NCI-H748 (cell line): ENCODE measurements at regions not wholly inside any gene's neighbourhood (a gene's known extent, or its start where the extent isn't known, plus 50 kb on each side); places are given as distances from the start of the nearest gene placed in this dataset.
A peak's percentile ranks its signal among the peaks of the same experiment; 100 is the strongest.
"Not testable (repeated sequence)": the region's sequence is repeated elsewhere in the genome, so short reads cannot be mapped to it uniquely, and the experiment has no call there.

Source experiments
- DNase-seq: peaks from one replicate; lab custom pipeline; 2025; ENCODE audit not compliant: unreplicated experiment; lab: John Stamatoyannopoulos, UW

DNA sequence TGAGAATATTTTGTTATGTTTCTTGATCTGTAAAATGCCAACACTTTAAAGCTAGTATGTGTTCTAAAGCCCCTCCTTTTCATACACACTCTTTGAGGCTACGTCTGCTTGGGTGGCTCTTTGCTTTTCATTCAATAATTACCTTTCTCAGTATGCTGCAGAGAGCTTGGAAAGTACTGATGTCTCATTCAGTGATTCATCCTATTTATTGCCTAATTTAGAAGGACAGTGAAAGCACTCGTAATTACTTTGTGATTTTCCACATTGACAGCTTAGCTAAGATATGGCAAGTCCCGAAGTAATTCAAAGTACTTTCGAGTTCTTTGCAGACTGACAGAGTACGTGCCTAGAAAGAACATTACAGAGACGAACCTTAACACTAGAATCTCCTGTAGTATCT is 57.2 kb downstream of the BMP15 start:
- no peak for DNase-seq

DNA sequence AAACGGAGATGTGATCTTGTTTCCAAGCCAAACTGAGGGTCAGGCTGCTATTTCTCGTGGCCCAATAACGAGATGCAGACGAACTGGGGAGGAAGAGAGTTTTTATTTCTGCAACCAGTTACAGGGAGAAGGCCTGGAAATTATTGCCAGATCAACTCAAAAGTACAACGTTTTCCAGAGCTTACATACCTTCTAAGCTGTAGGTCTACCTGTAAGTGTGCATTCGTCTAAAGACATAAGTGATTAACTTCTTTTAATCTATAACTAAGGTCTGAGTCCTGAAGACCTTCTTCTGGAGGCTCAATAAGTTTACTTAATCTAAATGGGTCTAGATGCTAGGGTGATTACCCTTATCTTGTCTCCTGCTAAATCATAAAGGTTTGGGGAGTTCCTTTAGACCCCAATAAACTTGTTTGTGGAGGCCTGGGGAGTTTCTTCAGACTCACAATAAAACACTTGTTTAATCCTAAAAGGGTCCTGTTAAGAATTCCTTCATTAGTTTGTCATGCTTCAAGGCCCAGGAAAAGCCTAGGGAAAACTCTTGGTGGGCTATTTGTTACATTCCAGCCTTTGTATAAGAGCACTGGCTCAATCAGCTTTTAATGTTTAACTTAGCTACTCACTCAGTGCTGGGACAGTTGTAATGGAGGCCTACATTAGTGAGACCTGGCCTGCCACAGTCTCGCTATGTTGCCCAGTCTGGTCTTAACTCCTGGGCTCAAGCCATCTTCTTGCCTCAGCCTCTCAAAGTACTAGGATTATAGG is 58.5 kb downstream of the BMP15 start:
- DNase-seq = not testable (repeated sequence)

DNA sequence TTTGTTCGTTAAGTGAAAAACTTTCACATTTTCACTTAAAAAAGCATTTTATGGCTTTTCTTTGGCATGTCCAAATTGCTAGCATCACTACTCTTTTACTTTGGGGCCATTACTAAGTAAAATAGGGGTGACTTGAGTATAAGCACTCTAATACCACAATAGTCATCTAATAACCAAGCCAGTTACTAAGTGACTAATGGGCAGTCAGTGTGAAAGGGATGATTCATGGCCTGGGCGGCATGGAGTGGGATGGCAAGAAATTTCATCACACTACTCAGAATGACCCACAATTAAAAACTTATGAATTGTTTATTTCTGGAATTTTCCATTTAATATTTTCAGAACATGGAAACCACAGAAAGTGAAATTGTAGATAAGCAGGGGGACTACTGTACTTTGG is 60.9 kb downstream of the BMP15 start:
- no peak for DNase-seq

DNA sequence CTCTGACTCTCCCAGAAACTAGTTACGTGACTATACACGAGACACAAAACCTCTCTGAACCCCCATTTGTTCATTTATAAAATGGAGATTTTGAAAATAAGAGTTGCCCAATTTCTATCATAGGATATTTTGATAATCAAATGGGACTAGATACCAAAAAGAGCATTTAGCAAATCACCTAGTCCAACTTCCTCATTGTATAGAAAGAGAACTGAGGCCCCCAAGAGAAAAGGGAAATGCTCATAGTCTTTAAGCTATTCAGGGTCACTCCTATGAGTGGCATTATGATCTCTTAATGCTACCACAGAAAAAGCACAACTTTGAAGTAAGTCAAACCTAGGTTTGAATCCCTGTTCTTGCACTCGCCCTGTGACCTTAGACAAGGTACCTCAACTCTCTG is 62.7 kb downstream of the BMP15 start:
- no peak for DNase-seq

DNA sequence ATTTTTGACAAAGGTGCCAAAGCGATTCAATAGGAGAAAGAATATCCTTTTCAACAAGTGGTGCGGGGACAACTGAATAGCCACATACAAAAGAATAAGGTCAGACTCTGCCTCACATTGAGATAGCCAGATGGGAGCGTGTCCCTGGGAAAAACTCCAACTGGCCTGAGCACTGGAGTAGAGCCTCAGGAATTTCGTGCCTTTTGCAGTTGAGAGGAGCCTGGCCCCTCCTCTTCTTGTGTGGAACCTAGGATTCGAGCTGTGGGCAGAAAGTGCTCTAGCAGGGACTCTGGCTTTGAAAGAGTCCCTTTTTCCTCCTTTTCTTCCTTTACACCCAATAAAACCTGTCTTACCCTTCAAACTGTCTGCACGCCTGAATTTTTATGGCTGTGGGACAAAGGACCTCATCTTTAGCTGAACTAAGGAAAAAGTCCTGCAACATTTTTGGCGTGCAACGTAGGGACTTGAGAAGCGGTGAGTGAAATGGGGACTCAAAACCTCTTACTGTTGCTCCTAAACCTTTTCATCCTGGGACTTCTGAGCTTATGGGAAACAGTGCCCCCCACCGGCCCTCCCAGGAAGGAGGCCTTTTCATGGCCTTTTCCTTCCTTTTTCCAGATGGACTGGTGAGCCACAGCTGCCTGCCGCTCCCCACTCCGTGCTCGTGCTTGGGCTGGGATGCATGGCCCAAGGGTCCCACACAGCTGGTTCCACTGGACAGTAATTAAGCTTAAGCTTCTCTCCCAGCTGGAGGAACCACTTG is 68.6 kb downstream of the BMP15 start:
- no peak for DNase-seq

DNA sequence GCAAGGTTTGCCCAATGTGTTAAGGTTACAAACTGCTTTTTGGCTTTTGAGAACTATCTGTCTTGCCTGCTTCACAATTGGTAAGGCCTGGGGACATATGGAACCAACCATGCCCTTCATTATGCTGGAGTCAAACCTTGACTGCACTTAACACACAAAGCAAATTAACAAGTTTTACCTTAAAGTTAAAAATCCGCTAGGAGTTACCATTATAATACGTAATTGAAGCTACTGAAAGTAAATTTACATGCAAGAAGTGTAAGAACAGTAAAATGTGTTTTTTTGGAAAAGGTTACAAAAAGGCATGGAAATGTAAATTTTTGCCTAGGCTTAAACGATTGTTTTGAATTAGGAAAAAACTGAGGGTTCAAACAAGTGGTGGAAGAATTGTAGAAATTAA is 69.7 kb downstream of the BMP15 start:
- DNase-seq = no peak

DNA sequence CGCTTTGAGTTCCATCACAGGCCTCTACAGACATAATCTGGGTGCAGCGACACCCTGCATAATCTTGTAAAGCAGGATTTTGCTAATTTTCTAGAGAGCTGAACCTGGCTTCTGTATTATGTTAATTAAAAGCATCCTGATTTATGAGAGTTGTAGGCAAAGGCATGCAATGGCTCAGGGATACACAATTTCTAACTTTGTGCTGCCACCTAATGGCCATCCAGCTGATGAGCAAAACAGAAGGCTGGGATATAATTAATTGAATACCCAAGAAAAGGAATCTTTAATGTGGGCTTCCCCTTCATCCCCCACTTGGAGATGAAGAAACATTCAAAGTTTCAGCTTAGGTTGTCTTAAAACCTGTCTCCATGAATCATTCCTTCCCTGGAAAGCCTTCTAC is 78.1 kb downstream of the BMP15 start:
- peak; percentile 3 for DNase-seq

DNA sequence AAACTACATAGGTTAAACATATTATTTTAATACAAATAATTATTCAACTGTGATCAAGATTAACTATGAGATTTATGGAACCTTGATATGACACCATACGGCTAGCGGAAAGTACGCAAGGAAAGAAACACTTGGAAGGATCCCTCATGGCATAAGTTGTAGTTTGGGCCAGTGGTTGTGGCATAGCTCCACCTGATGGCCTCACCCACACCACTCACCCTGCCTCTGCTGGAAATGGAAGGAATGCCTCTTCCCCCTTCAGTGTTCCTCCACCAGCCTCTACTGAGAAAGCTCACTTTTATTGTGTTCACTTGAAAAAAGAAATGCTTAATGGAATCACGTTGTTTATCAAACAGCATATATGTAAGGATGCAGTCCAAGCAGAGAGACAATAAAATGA is 86.4 kb downstream of the BMP15 start:
- no peak for DNase-seq

DNA sequence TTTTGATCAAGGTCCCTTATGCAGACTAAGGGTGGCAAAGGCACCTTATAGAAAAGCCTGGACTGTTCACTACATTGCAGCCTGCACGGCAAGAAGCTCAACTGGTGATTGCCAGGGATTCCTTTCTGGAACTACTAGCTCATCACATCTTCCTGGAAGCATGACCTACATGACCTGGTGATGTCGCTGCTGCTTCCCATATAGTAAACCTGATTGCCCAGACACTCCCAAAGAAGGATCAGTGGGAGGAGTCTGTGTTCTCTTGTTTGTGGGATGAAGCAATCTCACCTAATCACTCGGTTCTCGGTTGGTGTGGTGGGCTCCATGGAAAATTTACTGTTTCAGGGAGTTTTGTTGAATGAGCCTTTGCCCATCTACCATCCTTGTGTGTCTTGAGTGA is 89.8 kb downstream of the BMP15 start:
- DNase-seq = not testable (repeated sequence)

DNA sequence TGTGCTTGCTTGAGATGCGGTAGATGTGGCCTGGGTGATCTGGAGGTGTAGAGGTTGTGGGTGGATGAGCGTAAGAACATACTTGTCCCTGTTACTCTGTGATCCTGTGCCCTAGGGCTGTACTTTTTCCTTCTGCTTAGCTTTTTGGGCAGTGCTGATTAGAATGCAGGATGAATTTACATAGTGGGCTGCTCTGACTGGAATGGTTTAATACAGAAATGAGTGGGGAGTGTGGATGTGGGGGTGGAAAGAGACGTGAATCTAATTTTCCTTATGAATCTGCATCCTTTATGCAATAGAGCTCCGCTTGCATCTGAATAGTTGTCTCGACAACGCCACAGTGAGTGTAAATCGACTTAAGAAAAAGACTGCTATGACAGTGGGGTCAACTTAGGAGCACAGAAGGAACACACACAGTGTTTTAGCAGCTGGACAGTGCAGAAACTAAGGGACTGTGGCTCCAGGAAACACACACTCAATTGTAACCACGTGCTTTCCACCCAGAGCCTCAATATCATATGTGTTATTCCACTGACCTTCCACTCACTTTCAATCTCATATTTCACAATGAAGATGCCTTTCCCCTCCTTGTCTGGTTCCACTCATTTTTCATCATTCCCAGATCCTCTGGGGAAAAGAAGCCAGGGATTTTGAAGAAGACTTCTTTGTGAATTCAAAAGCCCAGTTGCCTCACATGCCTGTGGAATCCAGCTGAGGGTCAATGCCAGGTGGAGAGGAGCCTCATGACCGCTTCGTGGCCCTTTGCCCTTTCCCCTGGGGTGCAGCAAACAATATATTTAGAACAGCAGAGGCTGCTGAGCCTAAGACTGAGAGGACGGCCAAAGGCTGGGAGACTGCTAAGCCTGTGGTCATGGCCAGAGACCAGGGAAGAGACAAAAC is 91.4 kb downstream of the BMP15 start:
- not testable (repeated sequence) for DNase-seq

DNA sequence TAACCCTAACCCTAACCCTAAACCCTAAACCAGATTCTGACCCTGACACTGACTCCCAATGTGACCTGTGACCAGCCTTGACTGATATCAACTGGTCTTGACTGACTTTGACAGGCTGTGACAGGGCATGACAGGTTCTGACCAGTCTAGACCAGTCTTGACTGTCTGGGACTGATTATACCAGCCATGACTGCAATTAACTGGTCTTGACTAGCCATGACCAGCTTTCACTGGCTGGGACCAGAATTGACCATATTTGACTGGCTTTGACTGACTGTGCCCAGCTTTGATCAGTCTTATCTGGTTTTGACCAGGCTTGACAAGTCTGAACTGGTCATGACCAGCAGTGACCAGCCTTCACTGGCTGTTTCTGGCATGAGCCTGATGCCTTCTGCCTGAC is 95.5 kb downstream of the BMP15 start:
- no peak for DNase-seq

DNA sequence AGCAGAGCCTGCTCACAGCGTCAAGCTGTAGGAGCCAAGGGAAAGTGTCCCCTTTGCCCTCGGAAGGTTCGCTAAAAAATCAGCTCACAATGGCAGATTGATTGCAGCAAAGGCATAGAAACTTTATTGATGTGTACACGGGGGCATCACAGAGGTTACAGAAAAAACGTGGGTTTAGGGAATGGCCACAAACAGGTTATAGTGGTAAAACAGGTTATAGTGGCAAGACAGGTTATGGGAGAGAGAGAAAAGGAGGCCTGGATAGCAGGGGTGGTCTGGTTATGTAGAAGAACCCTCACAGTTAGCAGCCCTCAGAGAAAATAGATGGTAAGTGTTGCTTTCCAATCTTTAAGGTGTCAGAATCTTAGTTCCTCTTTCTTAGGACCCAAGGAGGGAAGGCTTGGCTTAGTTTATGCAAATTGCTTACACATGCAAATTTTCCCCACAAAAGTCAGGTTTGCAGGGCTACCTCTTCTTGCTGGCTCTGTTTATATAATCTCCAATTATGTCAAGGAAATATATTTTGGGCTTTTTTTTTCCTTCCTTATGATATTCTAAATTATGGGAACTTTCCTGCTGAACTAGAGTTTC is 113.7 kb downstream of the BMP15 start:
- DNase-seq = no peak

DNA sequence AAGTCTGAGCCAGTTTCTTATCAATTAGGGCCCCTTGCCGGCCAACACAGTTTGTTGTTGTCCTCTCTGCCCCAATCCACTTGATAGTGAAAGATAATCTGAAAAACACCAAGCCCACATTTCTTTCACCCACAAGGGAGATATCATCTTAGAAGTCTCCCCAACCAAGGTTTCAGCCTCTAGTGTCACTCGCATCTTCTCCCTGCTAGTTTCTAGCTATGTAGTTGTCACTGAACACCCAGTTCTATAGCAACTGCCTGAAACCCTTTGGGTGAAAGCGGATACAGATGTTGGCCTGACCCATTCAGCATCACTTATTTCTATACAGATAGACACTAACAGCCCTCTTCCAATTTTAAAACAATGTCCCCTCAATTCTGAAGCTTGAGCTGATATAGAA is 116.3 kb downstream of the BMP15 start:
- DNase-seq = no peak

DNA sequence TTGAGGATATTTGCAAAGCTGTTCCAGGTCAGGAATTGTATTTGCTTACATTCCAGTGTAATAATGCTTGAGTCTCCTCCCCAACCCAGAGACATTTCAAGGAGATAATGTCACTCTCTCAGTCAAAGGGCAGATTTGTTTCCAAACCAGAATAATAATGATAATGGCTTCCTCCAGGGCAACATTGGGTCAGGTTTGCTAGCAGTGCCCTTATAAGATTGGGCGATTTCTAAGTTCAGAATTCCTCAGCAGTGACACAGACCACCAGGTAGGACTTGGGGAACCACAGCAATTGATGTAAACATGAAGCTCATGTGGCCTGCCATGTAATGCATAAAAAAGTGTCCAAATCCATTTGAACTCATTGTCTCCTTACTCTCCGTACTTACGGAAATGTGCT is 125.2 kb downstream of the BMP15 start:
- no peak for DNase-seq

DNA sequence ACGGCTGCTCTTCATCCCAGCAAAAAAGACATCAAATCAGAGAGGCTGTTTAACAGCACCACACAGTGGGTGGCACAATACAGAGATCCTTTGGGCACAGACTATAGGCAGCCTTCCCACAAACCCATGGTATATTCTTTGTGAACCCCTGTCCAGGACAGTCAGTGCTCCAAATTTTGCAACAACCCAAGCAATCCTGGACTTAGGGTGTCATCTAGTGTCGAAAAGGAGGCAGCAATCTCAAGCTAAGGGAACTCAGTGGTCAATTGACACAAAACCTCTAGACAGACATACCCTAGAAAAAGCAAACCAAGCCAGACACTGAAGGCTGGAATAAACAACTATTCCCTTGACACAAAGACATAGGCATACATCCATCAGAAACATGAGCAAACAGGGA is 137.4 kb downstream of the BMP15 start:
- DNase-seq = no peak

DNA sequence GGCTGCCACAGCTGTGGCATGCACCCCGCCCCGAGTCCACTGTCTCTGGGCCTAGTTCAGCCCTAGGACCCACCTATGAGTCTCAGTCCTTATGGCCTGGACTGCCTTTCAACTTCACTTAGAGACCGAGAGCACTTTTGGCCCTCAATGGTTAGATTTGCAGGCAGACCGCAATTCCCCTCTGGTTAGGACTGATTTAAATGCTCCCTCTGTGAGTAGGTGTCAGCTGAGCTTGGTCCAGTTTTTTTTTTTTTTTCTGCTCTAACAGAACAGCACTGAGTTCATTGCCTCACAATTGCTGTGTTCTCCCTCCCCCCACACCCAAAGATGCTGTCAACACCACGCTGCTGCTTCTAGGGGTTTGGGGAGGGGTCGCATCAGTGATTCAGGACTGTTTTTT is 143.2 kb downstream of the BMP15 start:
- DNase-seq = no peak

DNA sequence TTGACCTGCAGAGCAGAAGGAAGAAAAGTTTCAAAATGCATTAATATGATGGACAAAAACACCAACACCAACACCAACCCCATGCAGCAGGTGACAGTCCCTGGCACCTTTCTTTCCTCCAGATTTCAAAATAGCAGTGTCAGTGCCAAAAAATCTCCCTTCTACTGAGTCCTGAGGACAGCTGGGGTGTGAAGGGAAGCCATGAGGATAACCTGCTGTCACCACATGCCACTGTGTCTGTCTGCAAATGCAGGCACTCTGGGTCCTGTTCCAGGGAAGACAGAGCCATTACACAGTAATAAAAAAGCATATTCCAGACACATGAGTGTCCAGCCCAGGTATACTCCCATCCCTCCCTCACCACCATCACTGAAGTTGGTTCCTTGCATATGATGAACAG is 187.5 kb downstream of the BMP15 start:
- no peak for DNase-seq

DNA sequence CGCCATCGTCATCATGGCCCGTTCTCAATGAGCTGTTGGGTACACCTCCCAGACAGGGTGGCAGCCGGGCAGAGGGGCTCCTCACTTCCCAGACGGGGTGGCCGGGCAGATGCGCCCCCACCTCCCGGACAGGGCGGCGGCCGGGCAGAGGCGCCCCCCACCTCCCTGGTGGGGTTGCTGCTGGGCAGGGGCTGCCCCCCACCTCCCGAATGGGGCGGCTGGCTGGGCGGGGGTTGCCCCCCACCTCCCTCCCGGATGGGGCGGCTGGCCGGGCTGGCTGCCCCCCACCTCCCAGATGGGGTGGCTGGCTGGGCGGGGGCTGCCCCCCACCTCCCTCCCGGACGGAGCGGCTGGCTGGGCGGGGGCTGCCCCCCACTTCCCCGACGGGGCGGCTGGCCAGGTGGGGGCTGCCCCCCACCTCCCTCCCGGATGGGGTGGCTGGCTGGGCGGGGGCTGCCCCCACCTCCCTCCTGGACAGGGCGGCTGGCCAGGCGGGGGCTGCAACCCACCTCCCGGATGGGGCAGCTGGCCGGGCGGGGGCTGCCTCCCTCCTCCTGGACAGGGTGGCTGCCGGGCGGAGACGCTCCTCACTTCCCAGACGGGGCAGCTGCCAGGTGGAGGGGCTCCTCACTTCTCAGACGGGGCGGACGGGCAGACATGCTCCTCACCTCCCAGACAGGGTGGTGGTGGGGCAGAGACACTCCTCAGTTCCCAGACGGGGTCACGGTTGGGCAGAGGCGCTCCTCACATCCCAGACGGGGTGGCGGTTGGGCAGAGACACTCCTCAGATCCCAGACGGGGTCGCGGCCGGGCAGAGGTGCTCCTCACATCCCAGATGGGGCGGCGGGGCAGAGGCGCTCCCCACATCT is 208.8 kb downstream of the BMP15 start:
- not testable (repeated sequence) for DNase-seq

DNA sequence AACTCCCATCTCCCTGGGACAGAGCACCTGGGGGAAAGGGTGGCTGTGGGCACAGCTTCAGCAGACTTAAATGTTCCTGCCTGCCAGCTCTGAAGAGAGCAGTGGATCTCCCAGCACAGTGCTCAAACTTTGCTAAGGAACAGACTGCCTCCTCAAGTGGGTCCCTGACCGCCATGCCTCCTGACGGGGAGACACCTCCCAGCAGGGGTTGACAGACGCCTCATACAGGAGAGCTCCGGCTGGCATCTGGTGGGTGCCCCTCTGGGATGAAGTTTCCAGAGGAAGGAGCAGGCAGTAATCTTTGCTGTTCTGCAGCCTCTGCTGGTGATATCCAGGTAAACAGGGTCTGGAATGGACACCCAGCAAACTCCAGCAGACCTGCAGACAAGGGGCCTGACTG is 206.9 kb upstream of the NUDT10 start:
- not testable (repeated sequence) for DNase-seq

DNA sequence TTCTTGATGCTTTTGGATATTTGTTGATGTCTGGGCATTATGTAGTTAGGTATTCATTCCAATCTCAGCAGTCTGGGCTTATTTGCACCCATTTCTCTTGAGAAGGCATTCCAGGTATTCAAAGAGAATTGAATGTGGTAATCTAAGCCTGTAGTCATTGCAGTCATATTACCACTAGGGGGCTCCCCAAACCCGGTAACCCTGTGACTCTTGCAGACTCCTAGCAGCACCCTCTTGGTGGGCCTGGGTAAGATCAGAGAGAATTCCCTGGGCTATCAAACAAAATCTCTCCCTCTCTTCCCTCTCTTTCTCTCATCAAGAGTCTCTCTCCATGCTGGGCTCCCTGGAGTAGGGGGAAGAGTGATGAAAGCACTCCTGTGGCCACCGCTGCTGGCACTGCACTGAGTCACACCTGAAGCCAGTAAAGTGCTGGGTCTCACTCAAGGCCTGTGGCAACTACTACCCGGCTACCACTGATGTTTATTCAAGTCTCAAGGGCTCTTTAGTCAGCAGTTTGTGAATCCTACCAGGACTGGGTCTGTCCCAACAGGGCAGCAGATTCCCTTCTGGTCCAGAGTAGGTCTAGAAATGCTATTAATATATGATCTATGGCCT is 187.7 kb upstream of the NUDT10 start:
- peak; percentile 46 for DNase-seq
